HG03064 (cell line): ENCODE measurements at regions not wholly inside any gene's neighbourhood (a gene's known extent, or its start where the extent isn't known, plus 50 kb on each side); places are given as distances from the start of the nearest gene placed in this dataset.

ENCODE experiments used
- ATAC-seq: cut with Tn5 transposase; IDR thresholded peaks from one replicate; pipeline ENCODE4 v1.9.1; 2021; ENCODE audit warnings: low read depth; ENCODE audit not compliant: unreplicated experiment

- no peak for ATAC-seq
These were observed 231.1 kb upstream of the SALL1 start for GRCh38 chr16:51382211-51382610.

- no peak for ATAC-seq
These were observed 225.0 kb upstream of the SALL1 start for GRCh38 chr16:51376080-51376479.

- ATAC-seq = no peak
These were observed 223.7 kb upstream of the SALL1 start for GRCh38 chr16:51374790-51375189.

- ATAC-seq = no peak
These were observed 223.3 kb upstream of the SALL1 start for GRCh38 chr16:51374346-51374745.

- ATAC-seq = no peak
These were observed 214.6 kb upstream of the SALL1 start for GRCh38 chr16:51365715-51366114.

- ATAC-seq = no peak
These were observed 208.3 kb upstream of the SALL1 start for GRCh38 chr16:51359141-51359955.

GRCh38 chr16:51357839-51358238 lies 206.8 kb upstream of the SALL1 start:
- ATAC-seq = no peak

GRCh38 chr16:51355875-51356274 lies 204.8 kb upstream of the SALL1 start:
- no peak for ATAC-seq

GRCh38 chr16:51355195-51355594 lies 204.1 kb upstream of the SALL1 start:
- ATAC-seq = no peak

GRCh38 chr16:51353055-51353454 lies 202.0 kb upstream of the SALL1 start:
- ATAC-seq = no peak

GRCh38 chr16:51349626-51350025 lies 198.6 kb upstream of the SALL1 start:
- no peak for ATAC-seq

- no peak for ATAC-seq
These were observed 192.3 kb upstream of the SALL1 start for GRCh38 chr16:51343411-51343810.

- no peak for ATAC-seq
These were observed 190.1 kb upstream of the SALL1 start for GRCh38 chr16:51341204-51341603.

- ATAC-seq = no peak
These were observed 186.6 kb upstream of the SALL1 start for GRCh38 chr16:51337662-51338061.

- ATAC-seq = no peak
These were observed 177.7 kb upstream of the SALL1 start for GRCh38 chr16:51328733-51329132.

- ATAC-seq = no peak
These were observed 175.9 kb upstream of the SALL1 start for GRCh38 chr16:51327001-51327400.

GRCh38 chr16:51326131-51326856 lies 175.2 kb upstream of the SALL1 start:
- no peak for ATAC-seq

GRCh38 chr16:51321251-51321650 lies 170.2 kb upstream of the SALL1 start:
- no peak for ATAC-seq

- ATAC-seq = no peak
These were observed 166.5 kb upstream of the SALL1 start for GRCh38 chr16:51317575-51317974.

GRCh38 chr16:51313198-51313597 lies 162.1 kb upstream of the SALL1 start:
- no peak for ATAC-seq

- ATAC-seq = no peak
These were observed 161.5 kb upstream of the SALL1 start for GRCh38 chr16:51312363-51313150.
